Common myeloid progenitor, CD34-positive (primary cell): ENCODE measurements at regions not wholly inside any gene's neighbourhood (a gene's known extent, or its start where the extent isn't known, plus 50 kb on each side); places are given as distances from the start of the nearest gene placed in this dataset.

Source experiments
- CTCF ChIA-PET: fragments of 350-600 bp; sonication (Branson Sonifier 250); formaldehyde crosslinking; loops from one replicate; lab custom pipeline; 2021; ENCODE audit warnings: antibody characterized with exemption; lab: Charles Lee
- POLR2A ChIA-PET: fragments of 350-600 bp; sonication (Branson Sonifier 250); formaldehyde crosslinking; loops from one replicate; lab custom pipeline; 2021; ENCODE audit warnings: antibody characterized with exemption; lab: Charles Lee
- DNase-seq, 3 donors: peaks; one replicate each; pipeline versions ENCODE4 v3.0.0 to v3.0.0-alpha.2; 2013
- H3K27ac ChIP-seq, 2 experiments: 1 replicate in 1 of 2; 2 replicates in 1 of 2; pipeline ENCODE4 v1.7.0; 2013; ENCODE audit warnings: inconsistent platforms in 2 of 2, low read length in 2 of 2, mild to moderate bottlenecking in 2 of 2, low read depth in 1 of 2, moderate library complexity in 1 of 2; ENCODE audit not compliant: severe bottlenecking in 2 of 2, insufficient read depth in 1 of 2, poor library complexity in 1 of 2
- H3K27me3 ChIP-seq, 5 experiments: replicated peaks in 2 of 5; 1 replicate in 3 of 5; 2 replicates in 2 of 5; pipeline versions ENCODE4 v1.6.1 to v1.7.0; 2013; ENCODE audit warnings: low read length in 4 of 5, mild to moderate bottlenecking in 2 of 5, moderate library complexity in 2 of 5, inconsistent platforms in 1 of 5; ENCODE audit not compliant: insufficient read depth in 5 of 5, control insufficient read depth in 4 of 5
- H3K36me3 ChIP-seq, 4 experiments: 1 replicate in 2 of 4; 2 replicates in 2 of 4; pipeline versions ENCODE4 v1.6.1 to v1.7.0; 2013; ENCODE audit warnings: low read length in 3 of 4, control low read depth in 1 of 4, mild to moderate bottlenecking in 1 of 4; ENCODE audit not compliant: control insufficient read depth in 4 of 4, insufficient read depth in 4 of 4
- H3K4me1 ChIP-seq, 4 experiments: 1 replicate in 3 of 4; 2 replicates in 1 of 4; pipeline versions ENCODE4 v1.6.1 to v1.7.1; 2013; ENCODE audit warnings: low read length in 3 of 4, mild to moderate bottlenecking in 3 of 4, control low read depth in 1 of 4, inconsistent platforms in 1 of 4, moderate library complexity in 1 of 4; ENCODE audit not compliant: control insufficient read depth in 4 of 4, insufficient read depth in 4 of 4; ENCODE audit errors: control extremely low read depth in 1 of 4
- H3K4me3 ChIP-seq, 7 experiments: 1 replicate in 4 of 7; 2 replicates in 3 of 7; pipeline versions ENCODE4 v1.5.1 to v1.7.0; 2013; ENCODE audit warnings: mild to moderate bottlenecking in 7 of 7, low read length in 6 of 7, moderate library complexity in 6 of 7, inconsistent platforms in 2 of 7, low read depth in 2 of 7, control low read depth in 1 of 7; ENCODE audit not compliant: insufficient read depth in 4 of 7, control insufficient read depth in 1 of 7; ENCODE audit errors: extremely low read depth in 1 of 7
- H3K9me3 ChIP-seq, 5 experiments: 1 replicate in 4 of 5; 2 replicates in 1 of 5; pipeline versions ENCODE4 v1.6.1 to v1.7.1; 2013; ENCODE audit warnings: low read length in 4 of 5, mild to moderate bottlenecking in 2 of 5, inconsistent platforms in 1 of 5, low read depth in 1 of 5, moderate library complexity in 1 of 5; ENCODE audit not compliant: control insufficient read depth in 4 of 5, insufficient read depth in 2 of 5; ENCODE audit errors: control extremely low read depth in 1 of 5
- WGBS: methylation state at CpG from one replicate; pipeline ENCODE4 v1.1.5; 2013; ENCODE audit not compliant: insufficient coverage; 5-methylcytosine and 5-hydroxymethylcytosine counted together

- H3K27ac ChIP-seq: no peak overlapping the region
- no peak overlapping the region for H3K4me3 ChIP-seq
- no peak for DNase-seq
- CTCF ChIA-PET: no interaction called here
- no CpG with 5 or more reads among the region's 2 CpGs for WGBS
- no peaks in the 10 kb centered on the region for H3K36me3 ChIP-seq
- POLR2A ChIA-PET: interaction anchor here (0.6 kb wide), 1 partner anchor 137 kb away, joined by 3 read pairs; no protein-coding TSS in a partner anchor
- no peaks in the 10 kb centered on the region for H3K4me1 ChIP-seq
- H3K27me3 ChIP-seq: no peaks in the 10 kb centered on the region
- no peaks in the 10 kb centered on the region for H3K9me3 ChIP-seq
Measured at GRCh38 chr3:1907911-1908310, 190.8 kb upstream of the CNTN4 start.

DNA sequence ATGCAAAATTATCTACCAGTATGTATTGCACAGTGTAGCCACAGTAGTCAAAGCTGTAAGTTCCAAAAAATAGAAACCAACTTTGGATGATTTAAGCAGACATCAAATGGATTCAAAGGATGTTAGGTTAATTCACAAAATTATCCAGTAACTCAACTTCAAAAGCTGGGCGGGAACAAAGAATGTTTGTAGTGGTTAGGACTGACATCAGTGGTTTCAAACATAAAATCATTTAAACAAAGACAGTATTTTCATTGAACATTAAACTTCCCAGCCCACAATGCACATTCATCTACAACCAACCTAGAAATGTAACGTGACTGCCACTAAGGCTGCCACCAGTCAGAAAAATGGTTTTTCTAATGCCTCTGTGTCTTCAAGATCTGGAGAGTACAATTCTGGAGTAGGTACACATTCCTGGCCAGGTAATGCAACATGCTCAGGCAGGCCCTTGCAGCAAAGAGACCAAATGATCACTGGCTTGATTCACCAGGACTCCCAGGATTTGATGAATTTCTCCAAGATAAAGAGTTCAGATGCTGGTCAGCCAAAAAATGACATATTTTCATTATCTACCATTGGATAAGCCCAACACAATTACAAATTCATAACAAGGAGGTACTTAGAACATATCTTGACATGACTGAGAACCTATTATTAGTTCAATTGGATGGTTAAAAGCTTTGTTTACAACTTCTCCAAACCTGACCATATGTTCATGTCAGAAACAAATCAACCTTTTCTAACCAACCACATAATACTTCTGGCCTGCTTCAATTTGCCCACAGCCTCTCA is 189.8 kb upstream of the CNTN4 start:
- Histone ChIP-seq H3K27me3 (no peaks in the 10 kb centered on the region), H3K9me3 (no peaks in the 10 kb centered on the region), H3K4me3 (no peak overlapping the region), H3K36me3 (no peaks in the 10 kb centered on the region), H3K4me1 (no peaks in the 10 kb centered on the region), H3K27ac (no peak overlapping the region)
- WGBS: 88% methylated on average over 1 of the region's 2 CpGs
- ChIA-PET CTCF (no interaction called here), POLR2A (no interaction called here)
- DNase-seq: no peak

GRCh38 chr3:1910322-1910721 is 188.3 kb upstream of the CNTN4 start:
- DNase-seq: no peak
- ChIA-PET CTCF (no interaction called here), POLR2A (no interaction called here)
- Histone ChIP-seq H3K4me1 (no peaks in the 10 kb centered on the region), H3K9me3 (no peaks in the 10 kb centered on the region), H3K27me3 (no peaks in the 10 kb centered on the region), H3K4me3 (no peak overlapping the region), H3K27ac (no peak overlapping the region), H3K36me3 (no peaks in the 10 kb centered on the region)
- 100% methylated on average over 1 of the region's 3 CpGs for WGBS

DNA sequence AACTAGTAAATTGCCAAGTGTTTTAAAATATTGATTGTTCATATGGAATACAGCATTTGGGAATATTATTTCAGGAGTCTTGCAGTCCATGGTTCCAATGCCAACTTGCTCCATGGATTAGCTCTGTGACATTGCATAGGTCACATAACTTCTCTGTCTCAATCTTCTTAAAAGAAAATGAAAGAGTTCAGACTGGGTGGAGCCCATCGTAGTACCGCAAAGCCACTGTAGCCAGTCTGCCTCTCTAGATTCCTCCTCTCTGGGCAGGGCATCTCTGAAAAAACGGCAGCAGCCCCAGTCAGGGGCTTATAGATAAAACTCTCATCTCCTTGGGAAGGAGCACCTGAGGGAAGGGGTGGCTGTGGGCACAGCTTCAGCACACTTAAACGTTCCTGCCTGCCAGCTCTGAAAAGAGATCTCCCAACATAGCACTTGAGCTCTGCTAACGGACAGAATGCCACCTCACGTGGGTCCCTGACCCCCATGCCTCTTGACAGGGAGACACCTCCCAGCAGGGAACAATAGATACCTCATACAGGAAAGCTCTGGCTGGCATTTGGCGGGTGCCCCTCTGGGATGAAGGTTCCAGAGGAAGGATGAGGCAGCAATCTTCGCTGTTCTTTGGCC is 168.8 kb upstream of the CNTN4 start:
- Histone ChIP-seq H3K4me3 (no peak overlapping the region), H3K27ac (no peak overlapping the region), H3K9me3 (peaks cover 0 to 3% (median 0%) of the 10 kb centered on the region in 5 experiments), H3K27me3 (no peaks in the 10 kb centered on the region), H3K4me1 (no peaks in the 10 kb centered on the region), H3K36me3 (no peaks in the 10 kb centered on the region)
- CTCF ChIA-PET: no interaction called here
- no peak for DNase-seq
- POLR2A ChIA-PET: no interaction called here
- 98% methylated on average over 6 of the region's 8 CpGs for WGBS

DNA sequence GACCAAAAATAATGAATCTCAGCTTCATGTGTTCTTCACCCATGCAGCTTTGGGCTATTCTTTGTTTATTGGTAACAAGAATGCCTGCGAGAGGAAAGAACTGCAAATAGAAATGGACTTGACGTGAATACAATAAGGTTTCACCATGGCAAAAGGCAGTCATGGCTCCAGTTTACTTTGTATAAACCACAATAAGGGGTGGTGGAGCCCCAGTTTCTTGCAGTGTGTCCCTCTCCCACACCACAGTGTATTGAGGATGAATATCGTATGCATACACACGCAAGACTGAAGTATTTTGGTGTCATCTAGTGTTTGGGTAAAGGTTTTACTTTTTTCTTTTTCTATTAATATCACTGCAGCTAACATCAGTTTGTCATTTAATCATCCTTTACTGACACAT is 159.7 kb upstream of the CNTN4 start:
- POLR2A ChIA-PET: no interaction called here
- CTCF ChIA-PET: interaction anchor here (1.2 kb wide), 1 partner anchor 9 kb away, joined by 3 read pairs; no protein-coding TSS in a partner anchor
- 100% methylated on average over 2 of the region's 4 CpGs for WGBS
- Histone ChIP-seq H3K9me3 (no peaks in the 10 kb centered on the region), H3K4me1 (peaks cover 0 to 16% (median 0%) of the 10 kb centered on the region in 4 experiments), H3K27me3 (no peaks in the 10 kb centered on the region), H3K36me3 (no peaks in the 10 kb centered on the region), H3K4me3 (no peak overlapping the region), H3K27ac (no peak overlapping the region)
- no peak for DNase-seq

GRCh38 chr3:1942781-1943180 is 155.9 kb upstream of the CNTN4 start:
- POLR2A ChIA-PET: no interaction called here
- H3K27me3 ChIP-seq: no peaks in the 10 kb centered on the region
- DNase-seq: peak; percentile 12 to 64 (median 46)
- no peak overlapping the region for H3K27ac ChIP-seq
- CTCF ChIA-PET: no interaction called here
- H3K4me3 ChIP-seq: no peak overlapping the region
- H3K36me3 ChIP-seq: no peaks in the 10 kb centered on the region
- H3K9me3 ChIP-seq: no peaks in the 10 kb centered on the region
- peaks cover 0 to 16% (median 0%) of the 10 kb centered on the region in 4 experiments for H3K4me1 ChIP-seq
- no CpG with 5 or more reads among the region's 1 CpG for whole genome bisulfite sequencing

GRCh38 chr3:1943395-1944118 is 155.1 kb upstream of the CNTN4 start:
- H3K9me3 ChIP-seq: no peaks in the 10 kb centered on the region
- ChIA-PET CTCF (no interaction called here), POLR2A (no interaction called here)
- H3K4me3 ChIP-seq: no peak overlapping the region
- no peak overlapping the region for H3K27ac ChIP-seq
- DNase-seq: no peak
- WGBS: 65% methylated on average over 6 of the region's 6 CpGs
- no peaks in the 10 kb centered on the region for H3K27me3 ChIP-seq
- H3K4me1 ChIP-seq: peaks cover 0 to 16% (median 0%) of the 10 kb centered on the region in 4 experiments
- no peaks in the 10 kb centered on the region for H3K36me3 ChIP-seq
